Endodermal cell (in vitro differentiated cells): ENCODE measurements at regions not wholly inside any gene's neighbourhood (a gene's known extent, or its start where the extent isn't known, plus 50 kb on each side); places are given as distances from the start of the nearest gene placed in this dataset.

Experiments used
- DNase-seq: peaks from one replicate; pipeline ENCODE4 v3.0.0-alpha.2; 2017
- H3K27ac ChIP-seq: 2 replicates; pipeline ENCODE4 v1.5.1; 2013; ENCODE audit warnings: mild to moderate bottlenecking, low read depth, low read length, moderate library complexity
- H3K27me3 ChIP-seq: 2 replicates; pipeline ENCODE4 v1.6.1; 2013; ENCODE audit warnings: mild to moderate bottlenecking, low read length, moderate library complexity; ENCODE audit not compliant: insufficient read depth, control insufficient read depth, poor library complexity, severe bottlenecking
- H3K36me3 ChIP-seq: 2 replicates; pipeline ENCODE4 v1.7.0; 2013; ENCODE audit warnings: mild to moderate bottlenecking, low read length, moderate library complexity; ENCODE audit not compliant: control insufficient read depth, insufficient read depth
- H3K4me1 ChIP-seq: one replicate; pipeline ENCODE4 v1.7.0; 2013; ENCODE audit warnings: low read length; ENCODE audit not compliant: control insufficient read depth, insufficient read depth
- H3K4me3 ChIP-seq: 2 replicates; pipeline ENCODE4 v1.5.1; 2013; ENCODE audit warnings: mild to moderate bottlenecking, low read length, moderate library complexity
- H3K9ac ChIP-seq: 2 replicates; pipeline ENCODE4 v1.6.1; 2013; ENCODE audit warnings: mild to moderate bottlenecking, low read length, moderate library complexity; ENCODE audit not compliant: poor library complexity, severe bottlenecking; ENCODE audit errors: extremely low read depth
- H3K9me3 ChIP-seq: 2 replicates; pipeline ENCODE4 v1.6.1; 2013; ENCODE audit warnings: mild to moderate bottlenecking, low read length, moderate library complexity; ENCODE audit not compliant: control insufficient read depth
- H3K27ac Mint-ChIP-seq: 2 replicates; pipeline ENCODE4 v1.8.0; 2020; ENCODE audit warnings: mixed read lengths
- H3K27me3 Mint-ChIP-seq: 2 replicates; pipeline ENCODE4 v1.8.0; 2021; ENCODE audit warnings: mild to moderate bottlenecking, mixed read lengths; ENCODE audit not compliant: insufficient read depth
- H3K36me3 Mint-ChIP-seq: 2 replicates; pipeline ENCODE4 v1.8.0; 2020; ENCODE audit warnings: low read depth, mixed read lengths
- H3K4me1 Mint-ChIP-seq: 2 replicates; pipeline ENCODE4 v1.8.0; 2020; ENCODE audit warnings: mixed read lengths
- H3K4me3 Mint-ChIP-seq: 2 replicates; pipeline ENCODE4 v1.8.0; 2020; ENCODE audit warnings: mild to moderate bottlenecking, moderate library complexity, mixed read lengths
- H3K9me3 Mint-ChIP-seq: 2 replicates; pipeline ENCODE4 v1.8.0; 2020; ENCODE audit warnings: mild to moderate bottlenecking, mixed read lengths
- WGBS, 2 experiments: methylation state at CpG; one replicate each; pipeline versions ENCODE4 v1.1.5 to v1.1.7; 2013; ENCODE audit warnings: missing lambda C conversion rate in 2 of 2, mixed read lengths in 1 of 2; ENCODE audit not compliant: insufficient coverage in 1 of 2, insufficient read length in 1 of 2; 5-methylcytosine and 5-hydroxymethylcytosine counted together
- TF ChIP-seq, protein P1 (sequence below): fragments of 200-600 bp; sonication (generic); conservative IDR thresholded peaks from 2 replicates; pipeline ENCODE4 v1.5.0; 2021; ENCODE audit warnings: antibody characterized with exemption, mild to moderate bottlenecking

DNA sequence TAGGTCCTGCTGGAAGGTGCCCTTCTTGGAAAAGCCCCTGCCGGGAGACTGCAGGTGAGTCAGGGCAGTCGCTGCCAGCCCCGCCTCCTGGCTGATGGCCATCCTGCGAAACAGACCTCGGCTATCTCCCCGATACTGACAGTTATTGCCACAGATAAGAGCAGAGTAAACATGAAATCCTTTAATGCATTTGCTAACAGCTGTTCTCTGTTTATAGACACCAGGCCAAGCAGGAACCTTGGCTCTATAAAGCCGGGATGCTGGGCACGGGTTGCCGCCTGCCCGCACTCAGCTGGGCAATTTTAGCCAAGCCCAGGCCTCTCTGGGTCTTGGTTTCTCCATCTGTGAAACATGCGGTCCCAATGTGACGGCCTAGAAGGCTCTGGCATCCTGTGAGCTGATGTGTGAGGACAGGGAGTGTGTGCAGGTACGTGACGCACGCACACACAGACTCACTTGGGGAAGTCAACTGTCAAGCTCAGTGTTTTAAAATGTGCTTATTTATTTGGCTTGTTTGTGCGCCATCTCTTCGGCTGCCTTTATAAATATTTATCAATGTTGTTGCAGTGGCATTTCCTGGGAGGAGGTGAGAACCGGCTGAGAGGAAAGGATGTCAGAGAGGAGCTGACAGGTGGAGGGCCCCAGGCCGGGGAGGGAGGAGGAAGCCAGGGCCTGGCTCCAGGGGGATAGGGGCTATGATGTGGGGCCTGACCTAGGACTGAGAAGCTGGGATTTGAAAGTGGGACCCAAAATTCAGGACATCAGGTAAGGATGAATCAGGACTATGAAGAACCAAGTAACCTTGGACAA is 50.8 kb upstream of the PRR23E start:
- peaks cover 6% of the 10 kb centered on the region for H3K9me3 ChIP-seq
- H3K9me3 Mint-ChIP-seq, result peaks cover 5% of the 10 kb centered on the region
- no peak overlapping the region for H3K27ac ChIP-seq
- peak; percentile 67 for DNase-seq
- H3K4me1 Mint-ChIP-seq, result peaks cover 11% of the 10 kb centered on the region
- 87 to 89% methylated on average over 11 to 19 of the region's 19 CpGs for WGBS, 2 experiments
- TF ChIP-seq, protein P1, sequence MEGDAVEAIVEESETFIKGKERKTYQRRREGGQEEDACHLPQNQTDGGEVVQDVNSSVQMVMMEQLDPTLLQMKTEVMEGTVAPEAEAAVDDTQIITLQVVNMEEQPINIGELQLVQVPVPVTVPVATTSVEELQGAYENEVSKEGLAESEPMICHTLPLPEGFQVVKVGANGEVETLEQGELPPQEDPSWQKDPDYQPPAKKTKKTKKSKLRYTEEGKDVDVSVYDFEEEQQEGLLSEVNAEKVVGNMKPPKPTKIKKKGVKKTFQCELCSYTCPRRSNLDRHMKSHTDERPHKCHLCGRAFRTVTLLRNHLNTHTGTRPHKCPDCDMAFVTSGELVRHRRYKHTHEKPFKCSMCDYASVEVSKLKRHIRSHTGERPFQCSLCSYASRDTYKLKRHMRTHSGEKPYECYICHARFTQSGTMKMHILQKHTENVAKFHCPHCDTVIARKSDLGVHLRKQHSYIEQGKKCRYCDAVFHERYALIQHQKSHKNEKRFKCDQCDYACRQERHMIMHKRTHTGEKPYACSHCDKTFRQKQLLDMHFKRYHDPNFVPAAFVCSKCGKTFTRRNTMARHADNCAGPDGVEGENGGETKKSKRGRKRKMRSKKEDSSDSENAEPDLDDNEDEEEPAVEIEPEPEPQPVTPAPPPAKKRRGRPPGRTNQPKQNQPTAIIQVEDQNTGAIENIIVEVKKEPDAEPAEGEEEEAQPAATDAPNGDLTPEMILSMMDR, result no peak
- peaks cover 6% of the 10 kb centered on the region for H3K27me3 Mint-ChIP-seq
- H3K36me3 ChIP-seq, result no peaks in the 10 kb centered on the region
- H3K4me3 ChIP-seq, result no peak overlapping the region
- no peaks in the 10 kb centered on the region for H3K36me3 Mint-ChIP-seq
- H3K27me3 ChIP-seq, result peaks cover 2% of the 10 kb centered on the region
- H3K4me1 ChIP-seq, result no peaks in the 10 kb centered on the region
- no peak overlapping the region for H3K9ac ChIP-seq
- no peak overlapping the region for H3K27ac Mint-ChIP-seq
- no peak overlapping the region for H3K4me3 Mint-ChIP-seq
